Activated CD8-positive, alpha-beta memory T cell treated with anti-CD3 and anti-CD28 coated beads, Interleukin-2, amount 10 ng/mL, durations not matched to agents 7 days and 5 days (primary cell): ENCODE measurements at regions not wholly inside any gene's neighbourhood (a gene's known extent, or its start where the extent isn't known, plus 50 kb on each side); places are given as distances from the start of the nearest gene placed in this dataset.
"Not testable (repeated sequence)": the region's sequence is repeated elsewhere in the genome, so short reads cannot be mapped to it uniquely, and the experiment has no call there.

ENCODE experiments used
- ATAC-seq: fragments of 150-1000 bp; cut with Tn5 transposase; one replicate; pipeline ENCODE4 v1.10.0; 2021; ENCODE audit warnings: moderate library complexity
- CTCF ChIA-PET: fragments of 350-600 bp; sonication (Branson Sonifier 250); formaldehyde crosslinking; loops from one replicate; lab custom pipeline; 2021; ENCODE audit warnings: antibody characterized with exemption; lab: Charles Lee
- DNase-seq: peaks from one replicate; pipeline ENCODE4 v3.0.0-alpha.2; 2020
- H3K27ac Mint-ChIP-seq: one replicate; pipeline ENCODE4 v1.8.0; 2021; ENCODE audit warnings: mild to moderate bottlenecking, mixed read lengths
- H3K27me3 Mint-ChIP-seq: one replicate; pipeline ENCODE4 v1.8.0; 2021; ENCODE audit warnings: mixed read lengths
- H3K36me3 Mint-ChIP-seq: one replicate; pipeline ENCODE4 v1.8.0; 2021; ENCODE audit warnings: mild to moderate bottlenecking, mixed read lengths
- H3K4me1 Mint-ChIP-seq: one replicate; pipeline ENCODE4 v1.8.0; 2021; ENCODE audit warnings: mixed read lengths
- H3K4me3 Mint-ChIP-seq: one replicate; pipeline ENCODE4 v1.8.0; 2021; ENCODE audit warnings: mild to moderate bottlenecking, moderate library complexity, mixed read lengths
- H3K9me3 Mint-ChIP-seq: one replicate; pipeline ENCODE4 v1.8.0; 2022; ENCODE audit warnings: low read depth, mixed read lengths

GRCh38 chr5:3456121-3456681 is 139.4 kb upstream of the IRX1 start:
- H3K4me1 Mint-ChIP-seq: no peaks in the 10 kb centered on the region
- no peak overlapping the region for H3K27ac Mint-ChIP-seq
- CTCF ChIA-PET: interaction anchor here (0.6 kb wide), 1 partner anchor 1774 kb away, joined by 3 read pairs; no protein-coding TSS in a partner anchor
- no peaks in the 10 kb centered on the region for H3K36me3 Mint-ChIP-seq
- DNase-seq: no peak
- ATAC-seq: no peak
- peaks cover 16% of the 10 kb centered on the region for H3K9me3 Mint-ChIP-seq
- H3K27me3 Mint-ChIP-seq: no peaks in the 10 kb centered on the region
- no peak overlapping the region for H3K4me3 Mint-ChIP-seq

DNA sequence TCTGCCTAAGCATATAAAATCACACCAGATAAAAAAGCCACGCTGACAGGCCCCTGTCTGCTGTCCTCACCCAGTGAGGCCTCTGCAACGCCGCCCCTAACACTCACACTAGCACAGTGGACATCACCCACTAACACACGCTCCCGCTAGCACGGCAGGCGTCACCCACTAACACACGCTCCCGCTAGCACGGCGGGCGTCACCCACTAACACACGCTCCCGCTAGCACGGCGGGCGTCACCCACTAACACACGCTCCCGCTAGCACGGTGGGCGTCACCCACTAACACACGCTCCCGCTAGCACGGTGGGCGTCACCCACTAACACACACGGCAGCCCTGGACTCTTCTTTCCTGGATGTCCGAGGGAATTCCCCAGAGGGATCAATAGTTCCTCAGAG is 141.6 kb upstream of the IRX1 start:
- H3K27ac Mint-ChIP-seq, H3K4me3 Mint-ChIP-seq, DNase-seq, ATAC-seq, H3K36me3 Mint-ChIP-seq, H3K27me3 Mint-ChIP-seq, H3K4me1 Mint-ChIP-seq, CTCF ChIA-PET: not testable (repeated sequence)
- peaks cover 15% of the 10 kb centered on the region for H3K9me3 Mint-ChIP-seq

DNA sequence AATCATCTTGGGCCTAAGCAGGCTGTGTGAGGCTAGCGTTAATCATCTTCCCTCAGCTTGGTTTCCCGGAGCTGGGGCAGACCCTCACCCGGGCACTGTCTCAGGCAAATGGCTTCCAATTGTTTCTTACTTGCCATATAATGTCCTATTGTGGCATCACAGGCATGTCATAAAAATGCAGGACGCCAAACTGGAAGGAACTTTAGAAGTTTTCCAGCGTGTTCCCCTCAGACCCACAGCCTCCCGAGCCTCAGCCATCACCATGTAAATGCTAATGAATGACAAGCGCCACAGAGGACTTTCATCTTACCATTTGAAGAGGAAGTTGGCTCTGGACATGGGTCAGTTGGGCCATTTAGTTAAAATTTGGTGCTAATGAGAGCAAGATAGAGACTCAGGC is 143.0 kb upstream of the IRX1 start:
- CTCF ChIA-PET: no interaction called here
- no peak overlapping the region for H3K27ac Mint-ChIP-seq
- no peaks in the 10 kb centered on the region for H3K36me3 Mint-ChIP-seq
- H3K9me3 Mint-ChIP-seq: peaks cover 15% of the 10 kb centered on the region
- H3K4me3 Mint-ChIP-seq: no peak overlapping the region
- no peaks in the 10 kb centered on the region for H3K27me3 Mint-ChIP-seq
- H3K4me1 Mint-ChIP-seq: no peaks in the 10 kb centered on the region
- DNase-seq: no peak
- no peak for ATAC-seq

- Mint-ChIP-seq H3K27ac (no peak overlapping the region), H3K9me3 (peaks cover 15% of the 10 kb centered on the region), H3K4me1 (no peaks in the 10 kb centered on the region), H3K4me3 (no peak overlapping the region), H3K27me3 (no peaks in the 10 kb centered on the region), H3K36me3 (no peaks in the 10 kb centered on the region)
- DNase-seq (no peak), ATAC-seq (no peak)
- CTCF ChIA-PET: no interaction called here
Observed at GRCh38 chr5:3451961-3452360, 143.7 kb upstream of the IRX1 start.

- H3K27me3 Mint-ChIP-seq: no peaks in the 10 kb centered on the region
- no peak overlapping the region for H3K27ac Mint-ChIP-seq
- peaks cover 9% of the 10 kb centered on the region for H3K9me3 Mint-ChIP-seq
- no peak for ATAC-seq
- H3K4me1 Mint-ChIP-seq: no peaks in the 10 kb centered on the region
- H3K4me3 Mint-ChIP-seq: no peak overlapping the region
- H3K36me3 Mint-ChIP-seq: no peaks in the 10 kb centered on the region
- DNase-seq: no peak
- CTCF ChIA-PET: no interaction called here
Observed at GRCh38 chr5:3449481-3449880, 146.2 kb upstream of the IRX1 start.

DNA sequence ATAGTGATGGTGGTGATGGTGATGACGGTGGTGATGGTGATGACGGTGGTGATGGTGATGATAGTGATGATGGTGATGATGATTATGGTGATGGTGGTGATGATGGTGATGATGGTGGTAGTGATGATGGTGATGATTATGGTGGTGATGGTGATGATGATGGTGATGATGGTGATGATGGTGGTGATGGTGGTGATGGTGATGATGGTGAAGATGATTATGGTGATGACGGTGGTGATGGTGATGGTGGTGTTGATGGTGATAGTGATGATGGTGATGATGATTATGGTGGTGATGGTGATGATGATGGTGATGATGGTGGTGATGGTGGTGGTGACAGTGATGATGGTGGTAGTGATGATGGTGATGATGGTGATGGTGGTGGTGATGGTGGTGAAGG is 149.2 kb upstream of the IRX1 start:
- Mint-ChIP-seq H3K4me3 (no peak overlapping the region), H3K36me3 (no peaks in the 10 kb centered on the region), H3K9me3 (peaks cover 3% of the 10 kb centered on the region), H3K4me1 (no peaks in the 10 kb centered on the region), H3K27ac (no peak overlapping the region), H3K27me3 (no peaks in the 10 kb centered on the region)
- no peak for DNase-seq
- CTCF ChIA-PET: no interaction called here
- no peak for ATAC-seq

- ATAC-seq, H3K27ac Mint-ChIP-seq, H3K9me3 Mint-ChIP-seq, H3K36me3 Mint-ChIP-seq, H3K4me1 Mint-ChIP-seq, CTCF ChIA-PET, H3K4me3 Mint-ChIP-seq, H3K27me3 Mint-ChIP-seq, DNase-seq: not testable (repeated sequence)
Observed at GRCh38 chr5:3445517-3445916, 150.1 kb upstream of the IRX1 start.

GRCh38 chr5:3432135-3432534 is 163.5 kb upstream of the IRX1 start:
- no peak for DNase-seq
- Mint-ChIP-seq H3K27me3 (no peaks in the 10 kb centered on the region), H3K4me1 (no peaks in the 10 kb centered on the region), H3K9me3 (no peaks in the 10 kb centered on the region), H3K36me3 (no peaks in the 10 kb centered on the region), H3K27ac (no peak overlapping the region), H3K4me3 (no peak overlapping the region)
- ATAC-seq: no peak
- CTCF ChIA-PET: no interaction called here

GRCh38 chr5:3430691-3431090 is 164.9 kb upstream of the IRX1 start:
- Mint-ChIP-seq H3K4me3 (no peak overlapping the region), H3K27me3 (no peaks in the 10 kb centered on the region), H3K4me1 (no peaks in the 10 kb centered on the region), H3K36me3 (no peaks in the 10 kb centered on the region), H3K27ac (no peak overlapping the region), H3K9me3 (no peaks in the 10 kb centered on the region)
- DNase-seq: no peak
- CTCF ChIA-PET: no interaction called here
- no peak for ATAC-seq

DNA sequence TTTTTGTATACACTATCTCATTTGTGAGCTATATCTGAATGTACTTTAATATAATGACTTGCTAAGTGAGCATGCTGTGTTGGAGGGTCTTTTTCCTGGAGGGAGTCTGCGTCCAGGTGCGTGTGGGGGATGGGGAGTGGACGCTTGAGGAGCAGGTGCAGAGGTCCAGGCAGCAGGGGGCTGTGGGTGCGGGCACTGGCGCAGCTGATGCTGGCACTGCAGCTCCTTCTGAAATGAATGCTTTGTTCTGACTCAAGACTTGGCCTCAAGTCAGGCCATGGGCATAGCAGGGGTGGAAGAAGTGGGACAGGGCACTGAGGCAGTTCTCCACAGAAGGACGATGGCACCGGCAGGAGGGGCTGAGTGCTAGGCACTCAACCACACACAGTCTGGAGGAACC is 165.7 kb upstream of the IRX1 start:
- H3K27ac Mint-ChIP-seq: no peak overlapping the region
- DNase-seq (no peak), ATAC-seq (no peak)
- no peak overlapping the region for H3K4me3 Mint-ChIP-seq
- no peaks in the 10 kb centered on the region for H3K36me3 Mint-ChIP-seq
- no peaks in the 10 kb centered on the region for H3K4me1 Mint-ChIP-seq
- no peaks in the 10 kb centered on the region for H3K9me3 Mint-ChIP-seq
- CTCF ChIA-PET: no interaction called here
- no peaks in the 10 kb centered on the region for H3K27me3 Mint-ChIP-seq

DNA sequence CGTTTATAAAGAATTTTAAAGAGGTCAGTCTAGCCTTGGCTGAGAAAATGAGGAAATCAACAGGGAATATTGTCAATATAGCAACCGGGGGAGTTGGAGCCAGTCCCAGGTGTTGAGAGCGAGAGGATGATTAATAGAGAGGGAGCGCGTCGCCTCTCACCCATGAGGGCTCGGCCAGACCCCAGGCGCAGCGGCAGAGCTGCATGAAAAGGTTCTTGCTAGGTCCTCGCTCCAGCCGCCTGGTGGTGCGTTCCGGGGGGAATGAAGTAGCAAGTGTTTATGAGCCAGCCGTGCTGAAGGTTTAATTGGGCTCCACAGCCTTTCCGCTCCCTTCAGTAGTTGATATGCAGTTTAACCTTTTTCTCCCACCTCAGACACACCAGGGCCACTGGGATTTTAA is 167.3 kb upstream of the IRX1 start:
- H3K36me3 Mint-ChIP-seq: no peaks in the 10 kb centered on the region
- H3K27me3 Mint-ChIP-seq: no peaks in the 10 kb centered on the region
- peaks cover 2% of the 10 kb centered on the region for H3K9me3 Mint-ChIP-seq
- no peaks in the 10 kb centered on the region for H3K4me1 Mint-ChIP-seq
- H3K27ac Mint-ChIP-seq: no peak overlapping the region
- ATAC-seq (no peak), DNase-seq (no peak)
- CTCF ChIA-PET: no interaction called here
- no peak overlapping the region for H3K4me3 Mint-ChIP-seq

GRCh38 chr5:3424946-3425345 is 170.7 kb upstream of the IRX1 start:
- ATAC-seq (no peak), DNase-seq (no peak)

GRCh38 chr5:3417376-3417943 is 178.2 kb upstream of the IRX1 start:
- H3K4me3 Mint-ChIP-seq: no peak overlapping the region
- H3K27ac Mint-ChIP-seq: no peak overlapping the region
- H3K4me1 Mint-ChIP-seq: no peaks in the 10 kb centered on the region
- DNase-seq: no peak
- H3K36me3 Mint-ChIP-seq: no peaks in the 10 kb centered on the region
- CTCF ChIA-PET: no interaction called here
- H3K9me3 Mint-ChIP-seq: peaks cover 17% of the 10 kb centered on the region
- no peaks in the 10 kb centered on the region for H3K27me3 Mint-ChIP-seq
- ATAC-seq: no peak

More at GRCh38 chr5:3424946-3425345, 170.7 kb upstream of the IRX1 start:
- H3K4me3 Mint-ChIP-seq: no peak overlapping the region
- peaks cover 7% of the 10 kb centered on the region for H3K9me3 Mint-ChIP-seq
- no peaks in the 10 kb centered on the region for H3K36me3 Mint-ChIP-seq
- H3K27me3 Mint-ChIP-seq: no peaks in the 10 kb centered on the region
- CTCF ChIA-PET: no interaction called here
- no peaks in the 10 kb centered on the region for H3K4me1 Mint-ChIP-seq
- no peak overlapping the region for H3K27ac Mint-ChIP-seq

DNA sequence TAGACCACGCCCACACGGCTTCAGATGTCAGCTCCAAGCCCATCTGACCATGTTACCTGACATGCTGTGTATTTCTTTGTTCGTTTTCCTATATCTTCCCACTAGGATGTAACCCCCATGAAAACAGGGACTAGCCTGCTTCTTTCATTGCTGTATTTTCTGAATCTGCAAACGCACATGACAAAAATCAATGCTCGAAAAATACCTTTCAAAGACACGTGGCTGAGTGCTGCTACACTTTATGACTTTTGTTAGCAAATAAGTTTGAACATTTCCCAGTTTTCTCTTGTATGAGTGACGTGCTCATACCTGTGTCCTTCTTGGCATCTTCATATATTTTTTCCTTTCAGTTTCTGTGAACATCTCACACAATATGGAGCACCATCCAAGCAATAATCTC is 181.3 kb upstream of the IRX1 start:
- ATAC-seq (no peak), DNase-seq (no peak)
- no peaks in the 10 kb centered on the region for H3K36me3 Mint-ChIP-seq
- no peak overlapping the region for H3K4me3 Mint-ChIP-seq
- H3K27me3 Mint-ChIP-seq: no peaks in the 10 kb centered on the region
- CTCF ChIA-PET: no interaction called here
- no peaks in the 10 kb centered on the region for H3K4me1 Mint-ChIP-seq
- no peak overlapping the region for H3K27ac Mint-ChIP-seq
- peaks cover 10% of the 10 kb centered on the region for H3K9me3 Mint-ChIP-seq

- ATAC-seq: no peak
- CTCF ChIA-PET: no interaction called here
- no peaks in the 10 kb centered on the region for H3K4me1 Mint-ChIP-seq
- H3K27me3 Mint-ChIP-seq: no peaks in the 10 kb centered on the region
- no peak for DNase-seq
- no peak overlapping the region for H3K27ac Mint-ChIP-seq
- H3K9me3 Mint-ChIP-seq: peaks cover 5% of the 10 kb centered on the region
- H3K36me3 Mint-ChIP-seq: no peaks in the 10 kb centered on the region
- no peak overlapping the region for H3K4me3 Mint-ChIP-seq
Observed at GRCh38 chr5:3412146-3412545, 183.5 kb upstream of the IRX1 start.
